ENCODE measurements at regions not wholly inside any gene's neighbourhood (a gene's known extent, or its start where the extent isn't known, plus 50 kb on each side); places are given as distances from the start of the nearest gene placed in this dataset.

DNA sequence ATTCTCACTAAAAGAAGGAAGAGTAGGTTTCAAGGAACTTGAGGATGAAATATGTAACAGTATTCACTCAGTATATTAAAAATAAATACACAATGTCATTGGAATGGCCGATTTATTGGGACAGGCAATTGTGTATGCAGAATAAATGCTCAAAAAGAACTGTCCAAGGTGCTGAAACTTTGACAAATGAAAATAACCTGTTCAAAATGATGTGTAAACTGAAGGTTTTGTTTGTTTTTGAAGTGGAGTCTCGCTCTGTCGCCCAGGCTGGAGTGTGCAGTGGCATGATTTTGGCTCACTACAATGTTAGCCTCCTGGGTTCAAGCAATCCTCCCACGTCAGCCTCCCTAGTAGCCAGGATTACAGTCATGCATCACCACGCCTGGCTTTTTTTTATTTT lies 318.7 kb upstream of the RBFOX1 start:
- no peak overlapping the region for H3K4me3 ChIP-seq (ENCODE audit: low read depth, low read length)
- H3K36me3 ChIP-seq (ENCODE audit: control insufficient read depth, insufficient read depth, low read length), result no peaks in the 10 kb centered on the region
- no peaks in the 10 kb centered on the region for H3K4me1 ChIP-seq (ENCODE audit: control insufficient read depth, insufficient read depth, low read length)
- DNase-seq (ENCODE audit: low read depth in 4 of 6, low spot score in 6 of 6), result peak in 1 of 6 donors; percentile 39
- 77% methylated on average over 2 of the region's 5 CpGs for WGBS (ENCODE audit: insufficient coverage)
- no peaks in the 10 kb centered on the region for H3K27me3 ChIP-seq (ENCODE audit: control insufficient read depth, insufficient read depth, low read length)
- no peak overlapping the region for H3K27ac ChIP-seq (ENCODE audit: low read depth, low read length)
- H3K9me3 ChIP-seq (ENCODE audit: control insufficient read depth, insufficient read depth, low read length), result no peaks in the 10 kb centered on the region

- Histone ChIP-seq H3K27me3 (ENCODE audit: control insufficient read depth, insufficient read depth, low read length) (no peaks in the 10 kb centered on the region), H3K9me3 (ENCODE audit: control insufficient read depth, insufficient read depth, low read length) (no peaks in the 10 kb centered on the region), H3K4me1 (ENCODE audit: control insufficient read depth, insufficient read depth, low read length) (no peaks in the 10 kb centered on the region), H3K36me3 (ENCODE audit: control insufficient read depth, insufficient read depth, low read length) (no peaks in the 10 kb centered on the region), H3K27ac (ENCODE audit: low read depth, low read length) (no peak overlapping the region), H3K4me3 (ENCODE audit: low read depth, low read length) (no peak overlapping the region)
- WGBS (ENCODE audit: insufficient coverage), result 90% methylated on average over 1 of the region's 4 CpGs
- DNase-seq (ENCODE audit: low read depth in 4 of 6, low spot score in 6 of 6), result no peak
These were observed 328.4 kb upstream of the RBFOX1 start for GRCh38 chr16:7004266-7004665.

- no peaks in the 10 kb centered on the region for H3K27me3 ChIP-seq (ENCODE audit: control insufficient read depth, insufficient read depth, low read length)
- no peaks in the 10 kb centered on the region for H3K36me3 ChIP-seq (ENCODE audit: control insufficient read depth, insufficient read depth, low read length)
- H3K9me3 ChIP-seq (ENCODE audit: control insufficient read depth, insufficient read depth, low read length), result no peaks in the 10 kb centered on the region
- no peaks in the 10 kb centered on the region for H3K4me1 ChIP-seq (ENCODE audit: control insufficient read depth, insufficient read depth, low read length)
- no peak overlapping the region for H3K27ac ChIP-seq (ENCODE audit: low read depth, low read length)
- H3K4me3 ChIP-seq (ENCODE audit: low read depth, low read length), result no peak overlapping the region
- DNase-seq (ENCODE audit: low read depth in 4 of 6, low spot score in 6 of 6), result peak in 1 of 6 donors; percentile 83
- no CpG with 5 or more reads among the region's 4 CpGs for WGBS (ENCODE audit: insufficient coverage)
These were observed 339.1 kb upstream of the RBFOX1 start for GRCh38 chr16:6993544-6993943.

DNA sequence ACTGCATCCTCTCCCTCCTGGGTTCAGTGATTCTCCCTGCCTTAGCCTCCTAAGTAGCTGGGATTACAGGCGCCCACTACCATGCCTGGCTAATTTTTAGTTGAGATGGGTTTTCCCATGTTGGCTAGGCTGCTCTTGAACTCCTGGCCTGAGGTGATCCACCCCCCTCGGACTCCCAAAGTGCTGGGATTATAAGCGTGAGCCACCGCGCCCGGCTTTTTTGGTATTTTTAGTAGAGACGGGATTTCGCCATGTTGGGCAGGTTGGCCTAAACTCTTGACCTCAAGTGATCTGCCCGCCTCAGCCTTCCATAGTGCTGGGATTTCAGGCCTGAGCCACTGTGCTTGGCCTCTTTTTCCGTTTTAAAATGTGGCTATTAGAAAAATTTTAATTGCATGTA lies 343.8 kb upstream of the RBFOX1 start:
- H3K27ac ChIP-seq (ENCODE audit: low read depth, low read length), result no peak overlapping the region
- no peaks in the 10 kb centered on the region for H3K4me1 ChIP-seq (ENCODE audit: control insufficient read depth, insufficient read depth, low read length)
- H3K9me3 ChIP-seq (ENCODE audit: control insufficient read depth, insufficient read depth, low read length), result no peaks in the 10 kb centered on the region
- no peak for DNase-seq (ENCODE audit: low read depth in 4 of 6, low spot score in 6 of 6)
- no peaks in the 10 kb centered on the region for H3K27me3 ChIP-seq (ENCODE audit: control insufficient read depth, insufficient read depth, low read length)
- WGBS (ENCODE audit: insufficient coverage), result 99% methylated on average over 8 of the region's 10 CpGs
- no peak overlapping the region for H3K4me3 ChIP-seq (ENCODE audit: low read depth, low read length)
- H3K36me3 ChIP-seq (ENCODE audit: control insufficient read depth, insufficient read depth, low read length), result no peaks in the 10 kb centered on the region

- DNase-seq (ENCODE audit: low read depth in 4 of 6, low spot score in 6 of 6), result no peak
- Histone ChIP-seq H3K4me3 (ENCODE audit: low read depth, low read length) (no peak overlapping the region), H3K27me3 (ENCODE audit: control insufficient read depth, insufficient read depth, low read length) (no peaks in the 10 kb centered on the region), H3K36me3 (ENCODE audit: control insufficient read depth, insufficient read depth, low read length) (no peaks in the 10 kb centered on the region), H3K27ac (ENCODE audit: low read depth, low read length) (no peak overlapping the region), H3K4me1 (ENCODE audit: control insufficient read depth, insufficient read depth, low read length) (no peaks in the 10 kb centered on the region), H3K9me3 (ENCODE audit: control insufficient read depth, insufficient read depth, low read length) (no peaks in the 10 kb centered on the region)
- WGBS (ENCODE audit: insufficient coverage), result 58% methylated on average over 4 of the region's 8 CpGs
These were observed 354.7 kb upstream of the RBFOX1 start for GRCh38 chr16:6977916-6978315.

GRCh38 chr16:6977291-6977690 lies 355.4 kb upstream of the RBFOX1 start:
- Histone ChIP-seq H3K27ac (ENCODE audit: low read depth, low read length) (no peak overlapping the region), H3K4me3 (ENCODE audit: low read depth, low read length) (no peak overlapping the region), H3K4me1 (ENCODE audit: control insufficient read depth, insufficient read depth, low read length) (no peaks in the 10 kb centered on the region), H3K36me3 (ENCODE audit: control insufficient read depth, insufficient read depth, low read length) (no peaks in the 10 kb centered on the region), H3K27me3 (ENCODE audit: control insufficient read depth, insufficient read depth, low read length) (no peaks in the 10 kb centered on the region), H3K9me3 (ENCODE audit: control insufficient read depth, insufficient read depth, low read length) (no peaks in the 10 kb centered on the region)
- WGBS (ENCODE audit: insufficient coverage), result 63% methylated on average over 5 of the region's 7 CpGs
- DNase-seq (ENCODE audit: low read depth in 4 of 6, low spot score in 6 of 6), result no peak

- H3K36me3 ChIP-seq (ENCODE audit: control insufficient read depth, insufficient read depth, low read length), result no peaks in the 10 kb centered on the region
- H3K27me3 ChIP-seq (ENCODE audit: control insufficient read depth, insufficient read depth, low read length), result no peaks in the 10 kb centered on the region
- no peaks in the 10 kb centered on the region for H3K4me1 ChIP-seq (ENCODE audit: control insufficient read depth, insufficient read depth, low read length)
- no CpG with 5 or more reads among the region's 1 CpG for WGBS (ENCODE audit: insufficient coverage)
- no peak overlapping the region for H3K27ac ChIP-seq (ENCODE audit: low read depth, low read length)
- DNase-seq (ENCODE audit: low read depth in 4 of 6, low spot score in 6 of 6), result no peak
- no peak overlapping the region for H3K4me3 ChIP-seq (ENCODE audit: low read depth, low read length)
- H3K9me3 ChIP-seq (ENCODE audit: control insufficient read depth, insufficient read depth, low read length), result no peaks in the 10 kb centered on the region
These were observed 355.9 kb upstream of the RBFOX1 start for GRCh38 chr16:6976716-6977115.

- DNase-seq (ENCODE audit: low read depth in 4 of 6, low spot score in 6 of 6), result no peak
- Histone ChIP-seq H3K4me1 (ENCODE audit: control insufficient read depth, insufficient read depth, low read length) (no peaks in the 10 kb centered on the region), H3K36me3 (ENCODE audit: control insufficient read depth, insufficient read depth, low read length) (no peaks in the 10 kb centered on the region), H3K4me3 (ENCODE audit: low read depth, low read length) (no peak overlapping the region), H3K9me3 (ENCODE audit: control insufficient read depth, insufficient read depth, low read length) (no peaks in the 10 kb centered on the region), H3K27ac (ENCODE audit: low read depth, low read length) (no peak overlapping the region), H3K27me3 (ENCODE audit: control insufficient read depth, insufficient read depth, low read length) (no peaks in the 10 kb centered on the region)
- 100% methylated on average over 2 of the region's 3 CpGs for WGBS (ENCODE audit: insufficient coverage)
These were observed 362.3 kb upstream of the RBFOX1 start for GRCh38 chr16:6970171-6970857.

DNA sequence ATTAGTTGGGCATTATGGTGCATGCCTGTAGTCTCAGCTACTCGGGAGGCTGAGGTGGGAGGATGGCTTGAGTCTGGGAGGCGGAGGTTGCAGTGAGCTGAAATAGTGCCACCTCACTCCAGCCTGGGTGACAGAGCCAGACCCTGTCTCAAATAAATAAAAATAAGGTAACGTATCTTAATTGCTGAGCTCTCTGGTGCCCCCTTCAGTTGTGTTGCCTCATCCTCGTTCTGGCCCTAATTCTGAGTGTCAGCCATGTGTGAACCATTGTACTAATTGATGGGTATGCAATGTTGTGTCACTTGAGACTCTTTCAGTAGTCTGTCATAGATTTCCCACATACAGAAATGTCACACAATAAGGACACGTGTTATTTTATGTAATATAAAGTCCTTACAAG lies 363.1 kb upstream of the RBFOX1 start:
- 90% methylated on average over 3 of the region's 5 CpGs for WGBS (ENCODE audit: insufficient coverage)
- H3K27me3 ChIP-seq (ENCODE audit: control insufficient read depth, insufficient read depth, low read length), result no peaks in the 10 kb centered on the region
- H3K9me3 ChIP-seq (ENCODE audit: control insufficient read depth, insufficient read depth, low read length), result no peaks in the 10 kb centered on the region
- H3K36me3 ChIP-seq (ENCODE audit: control insufficient read depth, insufficient read depth, low read length), result no peaks in the 10 kb centered on the region
- no peak overlapping the region for H3K4me3 ChIP-seq (ENCODE audit: low read depth, low read length)
- H3K4me1 ChIP-seq (ENCODE audit: control insufficient read depth, insufficient read depth, low read length), result no peaks in the 10 kb centered on the region
- no peak for DNase-seq (ENCODE audit: low read depth in 4 of 6, low spot score in 6 of 6)
- no peak overlapping the region for H3K27ac ChIP-seq (ENCODE audit: low read depth, low read length)

- Histone ChIP-seq H3K4me1 (ENCODE audit: control insufficient read depth, insufficient read depth, low read length) (no peaks in the 10 kb centered on the region), H3K27ac (ENCODE audit: low read depth, low read length) (no peak overlapping the region), H3K27me3 (ENCODE audit: control insufficient read depth, insufficient read depth, low read length) (no peaks in the 10 kb centered on the region), H3K9me3 (ENCODE audit: control insufficient read depth, insufficient read depth, low read length) (no peaks in the 10 kb centered on the region), H3K36me3 (ENCODE audit: control insufficient read depth, insufficient read depth, low read length) (no peaks in the 10 kb centered on the region), H3K4me3 (ENCODE audit: low read depth, low read length) (no peak overlapping the region)
- DNase-seq (ENCODE audit: low read depth in 4 of 6, low spot score in 6 of 6), result peak in 1 of 6 donors; percentile 51
- 33% methylated on average over 9 of the region's 10 CpGs for WGBS (ENCODE audit: insufficient coverage)
These were observed 364.8 kb upstream of the RBFOX1 start for GRCh38 chr16:6967796-6968320.
